Right lobe of liver (tissue), 6 donors: ENCODE measurements at regions not wholly inside any gene's neighbourhood (a gene's known extent, or its start where the extent isn't known, plus 50 kb on each side); places are given as distances from the start of the nearest gene placed in this dataset.

ENCODE experiments used
- ATAC-seq, 4 donors: fragments of 200-7000 bp; cut with Tn5 transposase; one replicate each; pipeline ENCODE4 v1.9.1; 2020; ENCODE audit warnings: mild to moderate bottlenecking in 4 of 4, moderate library complexity in 4 of 4
- DNase-seq, 3 donors: peaks; one replicate each; pipeline ENCODE4 v3.0.0-alpha.2; 2020
- H3K27ac ChIP-seq, 3 donors: fragments of 200-600 bp; one replicate each; pipeline ENCODE4 v1.8.0; 2022
- H3K27me3 ChIP-seq, 2 donors: fragments of 200-600 bp; one replicate each; pipeline ENCODE4 v1.8.0; 2022
- H3K36me3 ChIP-seq, 4 donors: fragments of 200-600 bp; sonication (generic) in 1 of 4; one replicate each; pipeline versions ENCODE4 v1.5.1 to v1.8.0; 2017 to 2022; ENCODE audit warnings: control low read depth in 1 of 4
- H3K4me1 ChIP-seq, 4 donors: fragments of 200-600 bp; sonication (generic) in 1 of 4; one replicate each; pipeline versions ENCODE4 v1.5.1 to v1.8.0; 2017 to 2022; ENCODE audit warnings: control low read depth in 1 of 4
- H3K4me3 ChIP-seq, 3 donors: fragments of 200-600 bp; one replicate each; pipeline ENCODE4 v1.8.0; 2022
- H3K9me3 ChIP-seq, 4 donors: fragments of 200-600 bp; sonication (generic) in 1 of 4; one replicate each; pipeline versions ENCODE4 v1.5.1 to v1.8.0; 2017 to 2022; ENCODE audit warnings: control low read depth in 1 of 4
- POLR2A ChIP-seq: fragments of 450-650 bp; IDR thresholded peaks from one replicate; pipeline ENCODE4 v1.6.1; 2017; ENCODE audit warnings: antibody characterized with exemption, mild to moderate bottlenecking
- WGBS: methylation state at CpG from one replicate; pipeline ENCODE4 v1.1.6; 2018; ENCODE audit warnings: low coverage, low lambda C conversion rate; ENCODE audit not compliant: insufficient coverage; ENCODE audit errors: missing lambda C conversion rate; 5-methylcytosine and 5-hydroxymethylcytosine counted together
- intact Hi-C, 2 donors: fragments of 100-400 bp; cut with DNase I; formaldehyde crosslinking; loops; one replicate each; pipeline versions ENCODE4 v1.11.2 to v1.14.1; 2022
- TF ChIP-seq, protein P1 (sequence below), 4 donors: fragments of 200-600 bp in 3 of 4; fragments of 450-650 bp in 1 of 4; IDR thresholded peaks; one replicate each; pipeline versions ENCODE4 v1.5.1 to v1.8.0; 2016 to 2022; ENCODE audit warnings: antibody characterized with exemption in 4 of 4, mild to moderate bottlenecking in 2 of 4
- donor health status: DM: no; HTN: yes; CAD: no.
- donor health status: DM: no; HTN: no; CAD: no.
- donor health status: DM: no; HTN: no; CAD: no.
- donor health status: DM: no; HTN: yes; CAD: no.
- donor health status: DM: no; HTN: yes; CAD: no.

DNA sequence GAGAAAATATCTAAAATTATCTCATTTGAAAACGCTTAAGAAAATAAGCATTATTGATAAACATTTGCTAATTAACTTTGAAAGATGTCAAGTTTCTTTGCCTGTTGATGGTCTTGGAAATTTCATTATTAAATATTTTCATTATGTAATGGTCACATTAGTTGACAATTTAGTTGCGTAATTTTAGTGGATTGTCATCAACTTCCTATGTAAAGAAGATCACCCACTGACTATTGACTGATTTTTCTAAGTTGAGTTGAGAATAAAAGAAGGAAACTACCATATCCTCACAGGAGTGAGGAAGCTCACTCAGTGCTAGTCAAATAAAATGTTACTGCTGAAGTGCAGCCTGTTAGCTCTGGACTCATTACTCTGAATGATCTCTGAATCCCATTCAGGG, 79.9 kb upstream of the LY86 start:
- Histone ChIP-seq H3K9me3 (no peaks in the 10 kb centered on the region), H3K4me1 (no peaks in the 10 kb centered on the region), H3K4me3 (no peak overlapping the region), H3K36me3 (no peaks in the 10 kb centered on the region), H3K27me3 (no peaks in the 10 kb centered on the region), H3K27ac (no peak overlapping the region)
- ATAC-seq (no peak), DNase-seq (no peak)
- 54% methylated on average over 2 of the region's 2 CpGs for whole genome bisulfite sequencing
- intact Hi-C loops = no loop called here
- TF ChIP-seq, protein P1, sequence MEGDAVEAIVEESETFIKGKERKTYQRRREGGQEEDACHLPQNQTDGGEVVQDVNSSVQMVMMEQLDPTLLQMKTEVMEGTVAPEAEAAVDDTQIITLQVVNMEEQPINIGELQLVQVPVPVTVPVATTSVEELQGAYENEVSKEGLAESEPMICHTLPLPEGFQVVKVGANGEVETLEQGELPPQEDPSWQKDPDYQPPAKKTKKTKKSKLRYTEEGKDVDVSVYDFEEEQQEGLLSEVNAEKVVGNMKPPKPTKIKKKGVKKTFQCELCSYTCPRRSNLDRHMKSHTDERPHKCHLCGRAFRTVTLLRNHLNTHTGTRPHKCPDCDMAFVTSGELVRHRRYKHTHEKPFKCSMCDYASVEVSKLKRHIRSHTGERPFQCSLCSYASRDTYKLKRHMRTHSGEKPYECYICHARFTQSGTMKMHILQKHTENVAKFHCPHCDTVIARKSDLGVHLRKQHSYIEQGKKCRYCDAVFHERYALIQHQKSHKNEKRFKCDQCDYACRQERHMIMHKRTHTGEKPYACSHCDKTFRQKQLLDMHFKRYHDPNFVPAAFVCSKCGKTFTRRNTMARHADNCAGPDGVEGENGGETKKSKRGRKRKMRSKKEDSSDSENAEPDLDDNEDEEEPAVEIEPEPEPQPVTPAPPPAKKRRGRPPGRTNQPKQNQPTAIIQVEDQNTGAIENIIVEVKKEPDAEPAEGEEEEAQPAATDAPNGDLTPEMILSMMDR (IDR thresholded peaks at IDR 0.05) = no peak
- TF ChIP-seq POLR2A = no peak

GRCh38 chr6:6509284-6509683, 79.2 kb upstream of the LY86 start:
- TF ChIP-seq POLR2A = no peak
- TF ChIP-seq, protein P1 (IDR thresholded peaks at IDR 0.05) = no peak
- ATAC-seq (no peak), DNase-seq (no peak)
- no peaks in the 10 kb centered on the region for H3K9me3 ChIP-seq
- WGBS = 56% methylated on average over 4 of the region's 4 CpGs
- H3K4me3 ChIP-seq = no peak overlapping the region
- H3K36me3 ChIP-seq = no peaks in the 10 kb centered on the region
- no peak overlapping the region for H3K27ac ChIP-seq
- intact Hi-C loops = no loop called here
- no peaks in the 10 kb centered on the region for H3K27me3 ChIP-seq
- no peaks in the 10 kb centered on the region for H3K4me1 ChIP-seq

GRCh38 chr6:6512711-6513110, 75.8 kb upstream of the LY86 start:
- intact Hi-C loops = no loop called here
- H3K27me3 ChIP-seq = no peaks in the 10 kb centered on the region
- 80% methylated on average over 2 of the region's 2 CpGs for WGBS
- ATAC-seq = no peak
- H3K36me3 ChIP-seq = no peaks in the 10 kb centered on the region
- H3K4me3 ChIP-seq = no peak overlapping the region
- no peak for DNase-seq
- TF ChIP-seq POLR2A = no peak
- TF ChIP-seq, protein P1 (IDR thresholded peaks at IDR 0.05) = no peak
- H3K27ac ChIP-seq = no peak overlapping the region
- no peaks in the 10 kb centered on the region for H3K9me3 ChIP-seq
- no peaks in the 10 kb centered on the region for H3K4me1 ChIP-seq

DNA sequence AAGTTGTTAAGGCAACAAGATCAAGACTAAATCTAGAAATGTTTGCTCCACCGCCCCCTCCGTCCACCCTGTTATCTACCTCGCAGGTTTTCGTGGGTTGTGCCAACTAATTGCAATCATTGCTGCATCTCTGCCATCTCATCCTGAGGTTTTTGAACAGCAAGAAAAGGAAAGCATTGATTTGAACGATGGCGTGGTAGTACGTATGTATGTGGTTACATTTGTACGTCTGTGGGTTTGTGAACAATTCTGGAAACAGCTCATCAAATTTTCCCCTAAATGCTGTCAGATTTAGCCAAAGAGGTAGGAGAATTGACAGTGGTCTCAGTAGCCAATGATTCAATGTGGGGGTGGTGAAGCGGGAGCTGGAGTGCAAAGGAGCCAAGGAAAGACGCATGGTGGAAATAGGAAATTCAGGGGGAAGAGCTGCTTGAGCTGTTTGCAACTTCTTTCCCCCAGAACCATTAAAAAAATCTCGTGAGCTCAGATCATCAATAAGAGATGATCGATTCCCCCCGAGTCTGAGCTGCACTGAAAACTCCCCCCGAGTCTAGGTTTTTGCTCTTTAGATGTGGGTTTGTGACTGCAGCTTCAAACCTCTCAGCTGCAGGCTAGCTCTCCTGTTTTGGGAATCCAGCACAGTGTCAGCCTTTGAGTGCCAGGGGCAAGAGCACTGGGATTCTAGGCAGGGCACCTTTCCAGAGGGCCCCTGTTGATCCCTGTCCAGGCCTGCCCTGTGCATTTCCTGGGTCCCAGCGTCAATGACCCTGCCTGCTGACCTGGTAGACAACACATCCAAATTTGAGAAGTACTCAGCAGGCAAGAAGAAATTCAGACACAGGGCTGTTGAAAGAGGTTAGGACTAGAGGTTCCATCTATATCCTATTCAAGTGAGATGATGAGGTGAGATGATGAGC, 72.6 kb upstream of the LY86 start:
- 49% methylated on average over 15 of the region's 15 CpGs for WGBS
- no peaks in the 10 kb centered on the region for H3K36me3 ChIP-seq
- H3K27me3 ChIP-seq = no peaks in the 10 kb centered on the region
- TF ChIP-seq POLR2A = no peak
- TF ChIP-seq, protein P1 (IDR thresholded peaks at IDR 0.05) = no peak
- DNase-seq = no peak
- no peaks in the 10 kb centered on the region for H3K9me3 ChIP-seq
- ATAC-seq = no peak
- intact Hi-C loops = no loop called here
- H3K4me3 ChIP-seq = no peak overlapping the region
- H3K4me1 ChIP-seq = no peaks in the 10 kb centered on the region
- no peak overlapping the region for H3K27ac ChIP-seq
